ENCODE measurements at regions not wholly inside any gene's neighbourhood (a gene's known extent, or its start where the extent isn't known, plus 50 kb on each side); places are given as distances from the start of the nearest gene placed in this dataset.

- no peak for DNase-seq (ENCODE audit: unreplicated experiment)
- Mint-ChIP-seq H3K9me3 (ENCODE audit: unreplicated experiment) (no peaks in the 10 kb centered on the region), H3K27me3 (ENCODE audit: insufficient read depth, unreplicated experiment) (peaks cover 74% of the 10 kb centered on the region), H3K36me3 (ENCODE audit: insufficient read depth, unreplicated experiment) (no peaks in the 10 kb centered on the region), H3K4me3 (ENCODE audit: unreplicated experiment) (no peak overlapping the region), H3K4me1 (ENCODE audit: insufficient read depth, unreplicated experiment) (no peaks in the 10 kb centered on the region), H3K27ac (ENCODE audit: low read depth, unreplicated experiment) (no peak overlapping the region)
- TF ChIP-seq CTCF (IDR thresholded peaks at IDR 0.05; ENCODE audit: unreplicated experiment): no peak
- ChIA-PET POLR2A (no interaction called here), CTCF (no interaction called here)
- no TSS peak for BruUV-seq (replicated peaks)
- intact Hi-C loops (cut with micrococcal nuclease): no loop called here
Observed at GRCh38 chr5:88545338-88545737, 276.7 kb upstream of the TMEM161B start.

- ChIA-PET POLR2A (no interaction called here), CTCF (no interaction called here)
- Mint-ChIP-seq H3K4me3 (ENCODE audit: unreplicated experiment) (no peak overlapping the region), H3K4me1 (ENCODE audit: insufficient read depth, unreplicated experiment) (no peaks in the 10 kb centered on the region), H3K27me3 (ENCODE audit: insufficient read depth, unreplicated experiment) (peaks cover 76% of the 10 kb centered on the region), H3K36me3 (ENCODE audit: insufficient read depth, unreplicated experiment) (no peaks in the 10 kb centered on the region), H3K9me3 (ENCODE audit: unreplicated experiment) (no peaks in the 10 kb centered on the region), H3K27ac (ENCODE audit: low read depth, unreplicated experiment) (no peak overlapping the region)
- TF ChIP-seq CTCF (IDR thresholded peaks at IDR 0.05; ENCODE audit: unreplicated experiment): no peak
- intact Hi-C loops (cut with micrococcal nuclease): no loop called here
- no TSS peak for BruUV-seq (replicated peaks)
- DNase-seq (ENCODE audit: unreplicated experiment): no peak
Observed at GRCh38 chr5:88544671-88545070, 276.0 kb upstream of the TMEM161B start.

- CTCF ChIA-PET: no interaction called here
- intact Hi-C loops (cut with micrococcal nuclease): no loop called here
Observed at GRCh38 chr5:88544136-88544645, 275.5 kb upstream of the TMEM161B start.

GRCh38 chr5:88542786-88543185, 274.1 kb upstream of the TMEM161B start:
- no TSS peak for BruUV-seq (replicated peaks)
- Mint-ChIP-seq H3K27ac (ENCODE audit: low read depth, unreplicated experiment) (no peak overlapping the region), H3K27me3 (ENCODE audit: insufficient read depth, unreplicated experiment) (peaks cover 74% of the 10 kb centered on the region), H3K4me3 (ENCODE audit: unreplicated experiment) (no peak overlapping the region), H3K4me1 (ENCODE audit: insufficient read depth, unreplicated experiment) (no peaks in the 10 kb centered on the region), H3K9me3 (ENCODE audit: unreplicated experiment) (no peaks in the 10 kb centered on the region), H3K36me3 (ENCODE audit: insufficient read depth, unreplicated experiment) (no peaks in the 10 kb centered on the region)
- DNase-seq (ENCODE audit: unreplicated experiment): no peak
- CTCF ChIA-PET: no interaction called here
- intact Hi-C loops (cut with micrococcal nuclease): no loop called here
- TF ChIP-seq CTCF (IDR thresholded peaks at IDR 0.05; ENCODE audit: unreplicated experiment): no peak
- POLR2A ChIA-PET: interaction anchor here (0.6 kb wide), 1 partner anchor 77 kb away, joined by 3 read pairs; no protein-coding TSS in a partner anchor

More at GRCh38 chr5:88544136-88544645, 275.5 kb upstream of the TMEM161B start:
- no peak for TF ChIP-seq CTCF (IDR thresholded peaks at IDR 0.05; ENCODE audit: unreplicated experiment)
- Mint-ChIP-seq H3K36me3 (ENCODE audit: insufficient read depth, unreplicated experiment) (no peaks in the 10 kb centered on the region), H3K4me1 (ENCODE audit: insufficient read depth, unreplicated experiment) (no peaks in the 10 kb centered on the region), H3K27me3 (ENCODE audit: insufficient read depth, unreplicated experiment) (peaks cover 76% of the 10 kb centered on the region), H3K4me3 (ENCODE audit: unreplicated experiment) (no peak overlapping the region), H3K9me3 (ENCODE audit: unreplicated experiment) (no peaks in the 10 kb centered on the region), H3K27ac (ENCODE audit: low read depth, unreplicated experiment) (no peak overlapping the region)
- POLR2A ChIA-PET: no interaction called here
- no peak for DNase-seq (ENCODE audit: unreplicated experiment)
- no TSS peak for BruUV-seq (replicated peaks)

Measured in MCF 10A (cell line).